ENCODE measurements at regions not wholly inside any gene's neighbourhood (a gene's known extent, or its start where the extent isn't known, plus 50 kb on each side); places are given as distances from the start of the nearest gene placed in this dataset.

DNA sequence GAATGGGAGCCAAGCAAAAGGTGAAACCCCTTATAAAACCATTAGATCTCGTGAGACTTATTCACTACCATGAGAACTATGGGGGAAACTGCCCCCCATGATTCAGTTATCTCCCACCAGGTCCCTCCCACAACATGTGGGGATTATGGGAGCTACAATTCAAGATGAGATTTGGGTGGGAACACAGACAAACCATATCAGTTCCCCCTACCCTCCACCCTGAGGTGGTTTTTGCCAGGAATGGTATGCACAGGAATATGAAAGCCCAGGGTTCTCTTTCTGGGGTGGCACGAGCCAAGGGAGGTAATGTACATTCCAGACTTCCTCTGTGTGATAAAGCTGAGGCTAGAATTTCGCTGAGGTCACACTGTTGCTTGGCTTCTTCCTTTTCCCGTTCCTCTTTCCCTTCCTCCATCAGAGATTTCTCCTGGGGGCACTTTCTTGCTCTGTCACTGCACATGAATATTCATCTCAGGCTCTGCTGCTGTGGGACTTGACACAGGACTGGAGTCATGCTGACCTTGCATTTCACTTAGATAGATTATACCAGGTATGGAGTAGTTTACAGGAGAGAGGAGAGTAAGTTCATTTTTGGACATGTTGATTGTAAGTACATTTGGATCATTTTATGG is 347.0 kb upstream of the MTPN start:
- no peaks in the 10 kb centered on the region for H3K27me3 ChIP-seq (ENCODE audit: control insufficient read depth in 1 of 2, insufficient read depth in 2 of 2, low read length in 2 of 2)
- H3K4me3 ChIP-seq (ENCODE audit: low read depth in 1 of 2, low read length in 2 of 2), result no peak overlapping the region
- no peaks in the 10 kb centered on the region for H3K4me1 ChIP-seq (ENCODE audit: control insufficient read depth in 1 of 2, insufficient read depth in 2 of 2, low read length in 2 of 2)
- H3K9ac ChIP-seq (ENCODE audit: low read depth in 1 of 2, low read length in 2 of 2), result no peak overlapping the region
- peaks cover 11 to 14% of the 10 kb centered on the region in 2 donors for H3K9me3 ChIP-seq (ENCODE audit: control insufficient read depth in 1 of 2, low read length in 2 of 2)
- no peak overlapping the region for H3K27ac ChIP-seq (ENCODE audit: low read depth, low read length)
- no peaks in the 10 kb centered on the region for H3K36me3 ChIP-seq (ENCODE audit: control insufficient read depth in 1 of 2, insufficient read depth in 2 of 2, low read length in 2 of 2)

DNA sequence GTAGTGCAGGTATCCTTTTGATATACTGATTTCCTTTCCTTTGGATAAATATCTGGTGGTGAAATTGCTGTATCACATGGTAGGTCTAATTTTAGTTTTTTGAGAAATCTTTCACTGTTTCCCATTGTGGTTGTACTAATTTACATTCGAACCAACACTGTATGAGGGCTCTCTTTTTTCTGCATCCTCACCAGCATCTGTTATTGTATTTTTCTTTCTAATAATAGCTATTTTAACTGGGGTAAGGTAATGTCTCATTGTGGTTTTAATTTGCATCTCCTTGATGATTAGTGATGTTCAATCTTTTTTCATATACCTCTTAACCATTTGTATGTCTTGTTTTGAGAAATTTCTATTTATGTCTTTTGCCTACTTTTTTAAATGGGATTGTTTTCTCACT is 335.4 kb upstream of the MTPN start:
- no peaks in the 10 kb centered on the region for H3K36me3 ChIP-seq (ENCODE audit: control insufficient read depth in 1 of 2, insufficient read depth in 2 of 2, low read length in 2 of 2)
- H3K27ac ChIP-seq (ENCODE audit: low read depth, low read length), result no peak overlapping the region
- no peaks in the 10 kb centered on the region for H3K4me1 ChIP-seq (ENCODE audit: control insufficient read depth in 1 of 2, insufficient read depth in 2 of 2, low read length in 2 of 2)
- H3K4me3 ChIP-seq (ENCODE audit: low read depth in 1 of 2, low read length in 2 of 2), result no peak overlapping the region
- H3K9ac ChIP-seq (ENCODE audit: low read depth in 1 of 2, low read length in 2 of 2), result no peak overlapping the region
- no peaks in the 10 kb centered on the region for H3K27me3 ChIP-seq (ENCODE audit: control insufficient read depth in 1 of 2, insufficient read depth in 2 of 2, low read length in 2 of 2)
- H3K9me3 ChIP-seq (ENCODE audit: control insufficient read depth in 1 of 2, low read length in 2 of 2), result peaks cover 0 to 10% of the 10 kb centered on the region in 2 donors

DNA sequence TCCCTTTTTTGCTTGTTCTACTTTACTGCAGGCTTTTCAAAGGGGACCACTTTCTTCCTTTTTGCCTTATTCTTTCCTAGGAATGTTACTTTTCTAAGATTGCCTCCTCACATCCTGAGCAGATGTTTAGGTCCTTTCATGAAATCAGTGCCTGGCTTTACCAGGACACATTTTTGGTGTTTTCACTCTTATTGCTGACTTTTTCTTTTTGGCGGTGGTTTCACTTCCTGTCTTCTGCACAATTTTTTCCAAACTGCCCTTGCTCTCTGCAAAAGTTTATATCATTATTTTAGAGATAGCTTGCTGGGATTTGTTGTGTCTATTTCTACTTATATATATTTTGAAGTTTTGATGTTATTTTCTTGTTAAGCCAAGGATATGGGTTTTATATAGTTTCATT is 332.2 kb upstream of the MTPN start:
- Histone ChIP-seq H3K9me3 (ENCODE audit: control insufficient read depth in 1 of 2, low read length in 2 of 2) (peaks cover 0 to 8% of the 10 kb centered on the region in 2 donors), H3K4me3 (ENCODE audit: low read depth in 1 of 2, low read length in 2 of 2) (no peak overlapping the region), H3K4me1 (ENCODE audit: control insufficient read depth in 1 of 2, insufficient read depth in 2 of 2, low read length in 2 of 2) (no peaks in the 10 kb centered on the region), H3K27ac (ENCODE audit: low read depth, low read length) (no peak overlapping the region), H3K36me3 (ENCODE audit: control insufficient read depth in 1 of 2, insufficient read depth in 2 of 2, low read length in 2 of 2) (no peaks in the 10 kb centered on the region), H3K27me3 (ENCODE audit: control insufficient read depth in 1 of 2, insufficient read depth in 2 of 2, low read length in 2 of 2) (no peaks in the 10 kb centered on the region), H3K9ac (ENCODE audit: low read depth in 1 of 2, low read length in 2 of 2) (no peak overlapping the region)

DNA sequence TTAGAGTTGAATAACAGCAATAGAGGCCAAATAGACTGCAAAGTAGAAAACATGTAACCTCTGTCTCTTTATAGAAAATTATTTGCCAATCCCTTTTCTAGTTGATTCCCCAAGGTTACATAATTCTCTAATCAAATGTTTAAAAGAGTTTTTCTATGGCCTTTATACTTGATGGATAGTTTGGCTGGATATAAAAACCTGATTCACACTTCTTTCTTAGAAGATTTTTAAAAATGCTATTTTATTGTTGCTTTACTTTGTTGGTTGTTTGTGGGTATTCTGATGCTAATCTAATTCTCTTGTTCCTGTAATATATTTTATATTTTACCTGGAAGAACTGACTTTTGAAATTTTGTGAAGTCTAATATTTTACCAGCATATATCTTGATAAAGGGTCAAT is 331.1 kb upstream of the MTPN start:
- Histone ChIP-seq H3K9ac (ENCODE audit: low read depth in 1 of 2, low read length in 2 of 2) (no peak overlapping the region), H3K9me3 (ENCODE audit: control insufficient read depth in 1 of 2, low read length in 2 of 2) (peaks cover 3 to 7% of the 10 kb centered on the region in 2 donors), H3K27ac (ENCODE audit: low read depth, low read length) (no peak overlapping the region), H3K36me3 (ENCODE audit: control insufficient read depth in 1 of 2, insufficient read depth in 2 of 2, low read length in 2 of 2) (no peaks in the 10 kb centered on the region), H3K27me3 (ENCODE audit: control insufficient read depth in 1 of 2, insufficient read depth in 2 of 2, low read length in 2 of 2) (no peaks in the 10 kb centered on the region), H3K4me3 (ENCODE audit: low read depth in 1 of 2, low read length in 2 of 2) (no peak overlapping the region), H3K4me1 (ENCODE audit: control insufficient read depth in 1 of 2, insufficient read depth in 2 of 2, low read length in 2 of 2) (no peaks in the 10 kb centered on the region)

DNA sequence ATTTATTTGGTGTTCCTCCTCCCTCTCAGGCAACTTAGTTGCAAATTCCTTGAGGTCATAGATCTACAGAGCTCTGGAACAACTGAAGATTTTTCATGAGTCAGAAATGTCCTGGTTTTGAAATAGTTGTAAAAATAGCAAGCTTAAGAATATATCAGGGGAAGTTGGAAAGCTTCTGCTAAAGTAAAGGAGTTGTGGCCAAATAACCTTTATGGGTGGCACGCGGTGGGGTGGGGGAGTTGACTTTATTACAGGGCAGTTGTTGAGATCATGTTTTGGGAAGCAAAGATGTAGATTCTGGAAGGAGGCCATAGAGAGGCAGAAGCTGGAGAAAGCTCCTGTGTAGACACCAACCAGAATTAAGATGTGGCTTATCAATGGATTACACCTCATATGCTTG is 326.0 kb upstream of the MTPN start:
- Histone ChIP-seq H3K27me3 (ENCODE audit: control insufficient read depth in 1 of 2, insufficient read depth in 2 of 2, low read length in 2 of 2) (no peaks in the 10 kb centered on the region), H3K9me3 (ENCODE audit: control insufficient read depth in 1 of 2, low read length in 2 of 2) (peaks cover 3% of the 10 kb centered on the region in 2 donors), H3K9ac (ENCODE audit: low read depth in 1 of 2, low read length in 2 of 2) (no peak overlapping the region), H3K4me1 (ENCODE audit: control insufficient read depth in 1 of 2, insufficient read depth in 2 of 2, low read length in 2 of 2) (no peaks in the 10 kb centered on the region), H3K27ac (ENCODE audit: low read depth, low read length) (no peak overlapping the region), H3K4me3 (ENCODE audit: low read depth in 1 of 2, low read length in 2 of 2) (no peak overlapping the region), H3K36me3 (ENCODE audit: control insufficient read depth in 1 of 2, insufficient read depth in 2 of 2, low read length in 2 of 2) (no peaks in the 10 kb centered on the region)

DNA sequence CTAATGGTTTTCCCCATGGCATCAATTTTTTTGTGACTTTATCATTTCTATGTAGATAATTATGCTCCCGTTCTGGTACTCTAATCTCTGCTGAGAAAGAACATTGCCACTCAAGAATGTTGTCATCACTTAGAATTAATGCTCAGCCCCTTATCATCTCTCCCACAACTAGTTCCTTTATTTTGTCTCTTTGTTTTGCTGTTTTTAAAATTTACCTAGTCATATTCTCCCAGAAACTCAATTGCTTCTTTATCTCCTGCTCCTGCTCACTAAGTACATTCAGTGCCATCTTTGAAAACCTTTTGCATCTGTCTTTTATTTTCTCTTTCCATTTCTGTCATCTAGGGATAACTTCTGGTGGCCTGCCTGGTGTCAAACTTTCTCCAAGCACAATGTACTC is 324.9 kb upstream of the MTPN start:
- H3K4me1 ChIP-seq (ENCODE audit: control insufficient read depth in 1 of 2, insufficient read depth in 2 of 2, low read length in 2 of 2), result no peaks in the 10 kb centered on the region
- H3K27me3 ChIP-seq (ENCODE audit: control insufficient read depth in 1 of 2, insufficient read depth in 2 of 2, low read length in 2 of 2), result no peaks in the 10 kb centered on the region
- H3K9ac ChIP-seq (ENCODE audit: low read depth in 1 of 2, low read length in 2 of 2), result no peak overlapping the region
- H3K36me3 ChIP-seq (ENCODE audit: control insufficient read depth in 1 of 2, insufficient read depth in 2 of 2, low read length in 2 of 2), result no peaks in the 10 kb centered on the region
- H3K4me3 ChIP-seq (ENCODE audit: low read depth in 1 of 2, low read length in 2 of 2), result no peak overlapping the region
- H3K9me3 ChIP-seq (ENCODE audit: control insufficient read depth in 1 of 2, low read length in 2 of 2), result peaks cover 3 to 7% of the 10 kb centered on the region in 2 donors
- no peak overlapping the region for H3K27ac ChIP-seq (ENCODE audit: low read depth, low read length)

DNA sequence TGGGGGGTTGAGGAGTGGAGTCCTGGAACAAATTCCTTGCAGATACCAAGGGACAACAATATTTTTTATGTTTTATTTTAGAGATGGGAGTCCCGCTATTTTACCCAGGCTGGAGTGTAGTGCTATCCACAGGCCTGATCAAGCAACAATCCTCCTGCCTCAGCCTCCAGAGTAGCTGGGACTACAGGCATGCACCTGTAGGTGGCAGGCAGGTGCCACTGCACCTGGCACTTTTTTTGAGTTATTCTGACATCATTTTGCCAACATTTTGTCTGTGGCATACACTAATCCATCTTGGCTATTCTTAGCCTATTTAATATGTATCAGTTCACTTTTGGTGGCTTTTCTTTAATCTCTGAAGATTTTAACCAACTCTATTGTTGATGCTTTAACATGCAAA is 317.8 kb upstream of the MTPN start:
- H3K4me1 ChIP-seq (ENCODE audit: control insufficient read depth in 1 of 2, insufficient read depth in 2 of 2, low read length in 2 of 2), result no peaks in the 10 kb centered on the region
- H3K9ac ChIP-seq (ENCODE audit: low read depth in 1 of 2, low read length in 2 of 2), result no peak overlapping the region
- H3K9me3 ChIP-seq (ENCODE audit: control insufficient read depth in 1 of 2, low read length in 2 of 2), result peaks cover 0 to 7% of the 10 kb centered on the region in 2 donors
- H3K27ac ChIP-seq (ENCODE audit: low read depth, low read length), result no peak overlapping the region
- no peaks in the 10 kb centered on the region for H3K36me3 ChIP-seq (ENCODE audit: control insufficient read depth in 1 of 2, insufficient read depth in 2 of 2, low read length in 2 of 2)
- H3K4me3 ChIP-seq (ENCODE audit: low read depth in 1 of 2, low read length in 2 of 2), result no peak overlapping the region
- no peaks in the 10 kb centered on the region for H3K27me3 ChIP-seq (ENCODE audit: control insufficient read depth in 1 of 2, insufficient read depth in 2 of 2, low read length in 2 of 2)

DNA sequence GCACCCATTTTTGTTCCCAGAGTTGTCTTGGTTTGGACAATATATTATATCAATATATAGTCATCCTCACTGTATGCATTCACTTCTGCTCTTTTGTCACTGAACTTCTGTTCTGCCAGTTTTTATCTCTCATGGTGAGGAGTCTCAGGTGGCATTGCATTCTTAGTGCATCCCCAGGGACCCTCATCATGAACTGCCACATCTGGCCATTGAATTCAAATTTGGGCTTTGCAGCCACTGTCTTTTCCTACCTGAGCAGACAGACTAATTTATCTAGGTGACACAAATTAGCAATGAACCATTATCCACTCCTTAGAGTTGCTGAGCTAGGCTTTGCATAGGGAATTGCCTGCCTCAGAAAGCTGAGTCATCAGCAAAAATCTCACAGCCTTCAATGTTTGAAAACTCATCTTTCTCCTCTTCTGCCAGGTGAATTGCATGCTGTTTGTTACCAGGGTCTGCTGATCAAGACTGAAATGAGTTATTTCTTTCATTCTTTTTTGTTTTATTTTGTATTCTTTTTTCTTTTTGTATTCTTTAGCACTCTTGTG is 316.8 kb upstream of the MTPN start:
- Histone ChIP-seq H3K27me3 (ENCODE audit: control insufficient read depth in 1 of 2, insufficient read depth in 2 of 2, low read length in 2 of 2) (no peaks in the 10 kb centered on the region), H3K4me1 (ENCODE audit: control insufficient read depth in 1 of 2, insufficient read depth in 2 of 2, low read length in 2 of 2) (no peaks in the 10 kb centered on the region), H3K9ac (ENCODE audit: low read depth in 1 of 2, low read length in 2 of 2) (no peak overlapping the region), H3K27ac (ENCODE audit: low read depth, low read length) (no peak overlapping the region), H3K36me3 (ENCODE audit: control insufficient read depth in 1 of 2, insufficient read depth in 2 of 2, low read length in 2 of 2) (no peaks in the 10 kb centered on the region), H3K9me3 (ENCODE audit: control insufficient read depth in 1 of 2, low read length in 2 of 2) (peaks cover 0 to 4% of the 10 kb centered on the region in 2 donors), H3K4me3 (ENCODE audit: low read depth in 1 of 2, low read length in 2 of 2) (no peak overlapping the region)

DNA sequence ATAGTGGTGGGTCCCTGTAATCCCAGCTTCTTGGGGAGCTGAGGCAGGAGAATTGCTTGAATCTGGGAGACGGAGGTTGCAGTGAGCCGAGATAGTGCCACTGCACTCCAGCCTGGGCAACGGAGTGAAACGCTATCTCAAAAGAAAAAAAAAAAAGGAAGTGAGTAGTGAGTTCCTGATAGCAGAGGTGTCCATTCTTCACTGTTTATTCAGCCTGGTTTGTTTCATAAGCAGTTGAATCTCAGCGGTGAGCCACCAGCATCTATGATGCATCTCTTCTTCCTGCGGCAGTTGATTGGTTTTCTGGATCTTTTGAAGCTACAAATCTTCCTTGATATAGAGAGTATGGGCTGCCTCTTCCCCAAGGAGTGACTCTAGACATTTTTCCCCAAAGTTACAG is 316.1 kb upstream of the MTPN start:
- no peak overlapping the region for H3K27ac ChIP-seq (ENCODE audit: low read depth, low read length)
- H3K4me3 ChIP-seq (ENCODE audit: low read depth in 1 of 2, low read length in 2 of 2), result no peak overlapping the region
- H3K27me3 ChIP-seq (ENCODE audit: control insufficient read depth in 1 of 2, insufficient read depth in 2 of 2, low read length in 2 of 2), result no peaks in the 10 kb centered on the region
- H3K9me3 ChIP-seq (ENCODE audit: control insufficient read depth in 1 of 2, low read length in 2 of 2), result peaks cover 0 to 4% of the 10 kb centered on the region in 2 donors
- no peaks in the 10 kb centered on the region for H3K36me3 ChIP-seq (ENCODE audit: control insufficient read depth in 1 of 2, insufficient read depth in 2 of 2, low read length in 2 of 2)
- no peaks in the 10 kb centered on the region for H3K4me1 ChIP-seq (ENCODE audit: control insufficient read depth in 1 of 2, insufficient read depth in 2 of 2, low read length in 2 of 2)
- H3K9ac ChIP-seq (ENCODE audit: low read depth in 1 of 2, low read length in 2 of 2), result no peak overlapping the region

DNA sequence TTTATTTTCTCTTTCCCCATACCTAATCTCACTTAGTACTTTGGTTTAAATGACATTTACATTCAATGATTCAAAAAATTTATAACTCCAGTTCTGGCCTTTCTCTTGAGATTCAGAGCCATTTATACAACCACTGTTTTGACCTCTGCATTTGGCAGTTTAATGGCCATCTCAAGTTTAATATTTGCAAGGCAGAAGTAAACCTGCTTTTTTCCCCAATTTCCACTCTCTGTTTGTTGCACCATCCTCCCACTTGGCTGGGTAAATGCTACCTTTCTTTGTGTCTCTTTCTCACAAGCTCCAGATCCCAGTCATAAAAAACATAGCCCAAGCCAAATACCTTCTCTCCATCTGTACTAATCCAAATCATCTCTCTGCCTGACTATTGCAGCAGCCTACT is 315.2 kb upstream of the MTPN start:
- peaks cover 0 to 1% of the 10 kb centered on the region in 2 donors for H3K9me3 ChIP-seq (ENCODE audit: control insufficient read depth in 1 of 2, low read length in 2 of 2)
- H3K27me3 ChIP-seq (ENCODE audit: control insufficient read depth in 1 of 2, insufficient read depth in 2 of 2, low read length in 2 of 2), result no peaks in the 10 kb centered on the region
- no peaks in the 10 kb centered on the region for H3K4me1 ChIP-seq (ENCODE audit: control insufficient read depth in 1 of 2, insufficient read depth in 2 of 2, low read length in 2 of 2)
- H3K36me3 ChIP-seq (ENCODE audit: control insufficient read depth in 1 of 2, insufficient read depth in 2 of 2, low read length in 2 of 2), result no peaks in the 10 kb centered on the region
- H3K4me3 ChIP-seq (ENCODE audit: low read depth in 1 of 2, low read length in 2 of 2), result no peak overlapping the region
- no peak overlapping the region for H3K27ac ChIP-seq (ENCODE audit: low read depth, low read length)
- H3K9ac ChIP-seq (ENCODE audit: low read depth in 1 of 2, low read length in 2 of 2), result no peak overlapping the region
